ENCODE measurements at regions not wholly inside any gene's neighbourhood (a gene's known extent, or its start where the extent isn't known, plus 50 kb on each side); places are given as distances from the start of the nearest gene placed in this dataset.

DNA sequence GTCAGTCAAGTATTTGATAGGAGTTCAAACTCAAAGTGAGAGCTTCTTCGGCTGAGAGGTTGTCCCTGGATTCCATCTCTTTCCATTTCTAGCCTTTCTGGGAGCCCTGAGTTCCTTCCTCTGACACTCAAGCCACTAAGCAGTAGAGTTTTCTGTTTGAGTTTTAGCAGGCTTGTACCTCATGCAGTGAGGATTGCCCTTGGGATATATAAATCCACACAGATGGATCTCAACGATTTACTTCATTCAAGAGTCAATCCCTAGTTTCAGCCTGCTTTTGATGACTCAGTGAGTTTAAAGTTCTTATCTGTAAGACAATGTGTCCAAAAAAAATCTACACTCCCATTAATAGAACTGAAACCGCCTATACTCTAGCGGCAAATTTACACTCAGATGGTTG, 2240.9 kb upstream of the WWC1 start:
- Histone ChIP-seq H3K4me3 (replicated peaks in 1 of 3; ENCODE audit: insufficient read depth in 1 of 3, low read depth in 2 of 3, low read length in 3 of 3) (no peak overlapping the region), H4K20me1 (ENCODE audit: insufficient read depth, low read length) (no peaks in the 10 kb centered on the region), H3K36me3 (replicated peaks in 1 of 2; ENCODE audit: control insufficient read depth in 1 of 2, insufficient read depth in 2 of 2, low read length in 2 of 2) (no peaks in the 10 kb centered on the region), H3K4me2 (ENCODE audit: low read depth, low read length) (no peak overlapping the region), H3K79me2 (ENCODE audit: insufficient read depth, low read length) (no peaks in the 10 kb centered on the region), H3K9me3 (ENCODE audit: low read length) (peaks cover 84% of the 10 kb centered on the region), H3K9ac (ENCODE audit: insufficient read depth, low read depth, low read length) (no peak overlapping the region), H3K4me1 (ENCODE audit: insufficient read depth, low read length) (no peaks in the 10 kb centered on the region), H3K27me3 (ENCODE audit: control insufficient read depth in 1 of 2, insufficient read depth in 2 of 2, low read length in 2 of 2) (no peaks in the 10 kb centered on the region), H2AFZ (ENCODE audit: low read length) (no peak overlapping the region), H3K27ac (ENCODE audit: extremely low read length, insufficient read depth, low read length) (no peak overlapping the region)
- ChIA-PET CTCF (ENCODE audit: low intra/inter-chr PET ratio, low total read pairs) (no interaction called here), POLR2A (no interaction called here)
- 21% methylated on average over 4 of the region's 4 CpGs for WGBS (ENCODE audit: low lambda C conversion rate)
- no peak for ATAC-seq
- BruUV-seq (replicated peaks) = no TSS peak
- DNase-seq (ENCODE audit: low spot score) = no peak
- in situ Hi-C loops (cut with HindIII; ENCODE audit: extremely low pct_ligation_motif_present, low pct_unique_long_range_greater_than_20kb) = no loop called here
- no peak for FAIRE-seq
- intact Hi-C loops (cut with micrococcal nuclease; ENCODE audit: unreplicated experiment) = no loop called here
- TF ChIP-seq CCDC6 (CRISPR knock-in tag; IDR thresholded peaks at IDR 0.05) = no peak
- TF ChIP-seq BORCS8-MEF2B (CRISPR knock-in tag; IDR thresholded peaks at IDR 0.05) = no peak
- no peak for TF ChIP-seq MXD4 (CRISPR knock-in tag; IDR thresholded peaks at IDR 0.05)
- TF ChIP-seq ZNF331 (CRISPR knock-in tag; IDR thresholded peaks at IDR 0.05) = no peak
- no peak for TF ChIP-seq XBP1 (CRISPR knock-in tag; IDR thresholded peaks at IDR 0.05)
- no peak for TF ChIP-seq HOXA9 (CRISPR knock-in tag; IDR thresholded peaks at IDR 0.05; ENCODE audit: borderline replicate concordance)
- no peak for TF ChIP-seq SSRP1 (CRISPR knock-in tag; IDR thresholded peaks at IDR 0.05)
- no peak for TF ChIP-seq KLF6 (CRISPR knock-in tag; IDR thresholded peaks at IDR 0.05)
- no peak for TF ChIP-seq NFE2L2 (IDR thresholded peaks at IDR 0.05; ENCODE audit: low read length)
- no peak for TF ChIP-seq SETDB1 (CRISPR knock-in tag; IDR thresholded peaks at IDR 0.05; ENCODE audit: borderline replicate concordance)
- no peak for TF ChIP-seq PRMT3 (CRISPR knock-in tag; IDR thresholded peaks at IDR 0.05; ENCODE audit: borderline replicate concordance, low read depth)
- TF ChIP-seq, protein P1, sequence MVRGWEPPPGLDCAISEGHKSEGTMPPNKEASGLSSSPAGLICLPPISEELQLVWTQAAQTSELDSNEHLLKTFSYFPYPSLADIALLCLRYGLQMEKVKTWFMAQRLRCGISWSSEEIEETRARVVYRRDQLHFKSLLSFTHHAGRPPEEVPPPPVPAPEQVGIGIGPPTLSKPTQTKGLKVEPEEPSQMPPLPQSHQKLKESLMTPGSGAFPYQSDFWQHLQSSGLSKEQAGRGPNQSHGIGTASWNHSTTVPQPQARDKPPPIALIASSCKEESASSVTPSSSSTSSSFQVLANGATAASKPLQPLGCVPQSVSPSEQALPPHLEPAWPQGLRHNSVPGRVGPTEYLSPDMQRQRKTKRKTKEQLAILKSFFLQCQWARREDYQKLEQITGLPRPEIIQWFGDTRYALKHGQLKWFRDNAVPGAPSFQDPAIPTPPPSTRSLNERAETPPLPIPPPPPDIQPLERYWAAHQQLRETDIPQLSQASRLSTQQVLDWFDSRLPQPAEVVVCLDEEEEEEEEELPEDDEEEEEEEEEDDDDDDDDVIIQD (CRISPR knock-in tag; IDR thresholded peaks at IDR 0.05; ENCODE audit: low read depth) = no peak
- no peak for TF ChIP-seq ATF7-NPFF (CRISPR knock-in tag; IDR thresholded peaks at IDR 0.05; ENCODE audit: low read depth)
- TF ChIP-seq MEIS1 (CRISPR knock-in tag; IDR thresholded peaks at IDR 0.05; ENCODE audit: borderline replicate concordance) = no peak
- TF ChIP-seq ZNF746 (CRISPR knock-in tag; IDR thresholded peaks at IDR 0.05) = no peak
